ENCODE measurements at regions not wholly inside any gene's neighbourhood (a gene's known extent, or its start where the extent isn't known, plus 50 kb on each side); places are given as distances from the start of the nearest gene placed in this dataset.

GRCh38 chr9:87211669-87212068 is 264.4 kb upstream of the GAS1 start:
- ATAC-seq, result no peak
- H3K36me3 ChIP-seq (replicated peaks in 1 of 2; ENCODE audit: insufficient read depth in 1 of 2, low read depth in 2 of 2), result no peaks in the 10 kb centered on the region
- DNase-seq, result no peak
- intact Hi-C loops (cut with DNase I), result no loop called here
- H3K9me3 ChIP-seq, result no peaks in the 10 kb centered on the region
- no peak for TF ChIP-seq CTCF (IDR thresholded peaks at IDR 0.05)
- TF ChIP-seq POLR2A (IDR thresholded peaks at IDR 0.05), result no peak
- 92 to 93% methylated on average over 2 of the region's 2 CpGs for WGBS, 2 donors
- no peaks in the 10 kb centered on the region for H3K4me1 ChIP-seq
- no peak overlapping the region for H3K4me3 ChIP-seq
- H3K27me3 ChIP-seq, result no peaks in the 10 kb centered on the region
- H3K27ac ChIP-seq, result no peak overlapping the region

GRCh38 chr9:87212605-87213021 is 265.3 kb upstream of the GAS1 start:
- DNase-seq (no peak), ATAC-seq (no peak)
- Histone ChIP-seq H3K36me3 (replicated peaks in 1 of 2; ENCODE audit: insufficient read depth in 1 of 2, low read depth in 2 of 2) (no peaks in the 10 kb centered on the region), H3K27me3 (no peaks in the 10 kb centered on the region), H3K4me3 (no peak overlapping the region), H3K27ac (no peak overlapping the region), H3K9me3 (no peaks in the 10 kb centered on the region), H3K4me1 (no peaks in the 10 kb centered on the region)
- TF ChIP-seq POLR2A (IDR thresholded peaks at IDR 0.05) (no peak), CTCF (IDR thresholded peaks at IDR 0.05) (no peak)
- intact Hi-C loops (cut with DNase I), result no loop called here
- WGBS, 2 donors, result 86 to 90% methylated on average over 3 of the region's 3 CpGs

- TF ChIP-seq POLR2A (IDR thresholded peaks at IDR 0.05) (no peak), CTCF (IDR thresholded peaks at IDR 0.05) (no peak)
- Histone ChIP-seq H3K4me1 (no peaks in the 10 kb centered on the region), H3K4me3 (no peak overlapping the region), H3K27me3 (no peaks in the 10 kb centered on the region), H3K9me3 (no peaks in the 10 kb centered on the region), H3K36me3 (replicated peaks in 1 of 2; ENCODE audit: insufficient read depth in 1 of 2, low read depth in 2 of 2) (no peaks in the 10 kb centered on the region), H3K27ac (no peak overlapping the region)
- ATAC-seq, result no peak
- intact Hi-C loops (cut with DNase I), result no loop called here
- 90% methylated on average over 4 of the region's 4 CpGs for WGBS, 2 donors
- DNase-seq, result no peak
These were observed 266.6 kb upstream of the GAS1 start for GRCh38 chr9:87213948-87214347.

GRCh38 chr9:87214991-87215390 is 267.7 kb upstream of the GAS1 start:
- intact Hi-C loops (cut with DNase I), result no loop called here
- WGBS, 2 donors, result 87 to 88% methylated on average over 3 of the region's 3 CpGs
- TF ChIP-seq CTCF (IDR thresholded peaks at IDR 0.05) (no peak), POLR2A (IDR thresholded peaks at IDR 0.05) (no peak)

GRCh38 chr9:87216036-87216435 is 268.7 kb upstream of the GAS1 start:
- Histone ChIP-seq H3K9me3 (no peaks in the 10 kb centered on the region), H3K36me3 (replicated peaks in 1 of 2; ENCODE audit: insufficient read depth in 1 of 2, low read depth in 2 of 2) (no peaks in the 10 kb centered on the region), H3K4me3 (no peak overlapping the region), H3K27ac (no peak overlapping the region), H3K27me3 (no peaks in the 10 kb centered on the region), H3K4me1 (no peaks in the 10 kb centered on the region)
- DNase-seq (no peak), ATAC-seq (no peak)
- intact Hi-C loops (cut with DNase I), result no loop called here
- whole genome bisulfite sequencing, 2 donors, result 64 to 70% methylated on average over 4 of the region's 4 CpGs
- TF ChIP-seq CTCF (IDR thresholded peaks at IDR 0.05), result no peak
- no peak for TF ChIP-seq POLR2A (IDR thresholded peaks at IDR 0.05)

More at GRCh38 chr9:87214991-87215390, 267.7 kb upstream of the GAS1 start:
- ATAC-seq (no peak), DNase-seq (no peak)
- Histone ChIP-seq H3K27ac (no peak overlapping the region), H3K4me3 (no peak overlapping the region), H3K4me1 (no peaks in the 10 kb centered on the region), H3K36me3 (replicated peaks in 1 of 2; ENCODE audit: insufficient read depth in 1 of 2, low read depth in 2 of 2) (no peaks in the 10 kb centered on the region), H3K9me3 (no peaks in the 10 kb centered on the region), H3K27me3 (no peaks in the 10 kb centered on the region)
